ENCODE measurements at regions not wholly inside any gene's neighbourhood (a gene's known extent, or its start where the extent isn't known, plus 50 kb on each side); places are given as distances from the start of the nearest gene placed in this dataset.

GRCh38 chr4:32341342-32341741, 1621.2 kb downstream of the PCDH7 start:
- no peak overlapping the region for H3K4me3 ChIP-seq (ENCODE audit: low read length)
- H3K9me3 Mint-ChIP-seq = peaks cover 12 to 14% of the 10 kb centered on the region in 2 donors
- no peaks in the 10 kb centered on the region for H3K27me3 ChIP-seq (ENCODE audit: control insufficient read depth, insufficient read depth, low read length)
- no peaks in the 10 kb centered on the region for H3K4me1 Mint-ChIP-seq
- ATAC-seq (no peak), DNase-seq (no peak)
- no peak overlapping the region for H3K27ac ChIP-seq (ENCODE audit: low read length)
- H3K4me3 Mint-ChIP-seq = no peak overlapping the region
- no peaks in the 10 kb centered on the region for H3K27me3 Mint-ChIP-seq (ENCODE audit: low read depth in 2 of 2)
- peaks cover 7% of the 10 kb centered on the region for H3K36me3 Mint-ChIP-seq
- WGBS (ENCODE audit: insufficient coverage) = no CpG with 5 or more reads among the region's 1 CpG
- H3K36me3 ChIP-seq (ENCODE audit: control insufficient read depth, insufficient read depth, low read length) = no peaks in the 10 kb centered on the region
- no peaks in the 10 kb centered on the region for H3K4me1 ChIP-seq (ENCODE audit: control insufficient read depth, insufficient read depth, low read length)
- no peak overlapping the region for H3K27ac Mint-ChIP-seq
- H3K9me3 ChIP-seq (ENCODE audit: control insufficient read depth, insufficient read depth, low read length) = no peaks in the 10 kb centered on the region
- TF ChIP-seq CTCF (IDR thresholded peaks at IDR 0.05) = no peak
- intact Hi-C loops (cut with micrococcal nuclease) = no loop called here

- H3K9me3 ChIP-seq (ENCODE audit: control insufficient read depth, insufficient read depth, low read length) = no peaks in the 10 kb centered on the region
- ATAC-seq = no peak
- H3K36me3 Mint-ChIP-seq = peaks cover 7% of the 10 kb centered on the region
- peaks cover 10 to 11% of the 10 kb centered on the region in 2 donors for H3K9me3 Mint-ChIP-seq
- no peak for DNase-seq
- H3K4me3 Mint-ChIP-seq = no peak overlapping the region
- no peak for TF ChIP-seq CTCF (IDR thresholded peaks at IDR 0.05)
- no peaks in the 10 kb centered on the region for H3K4me1 Mint-ChIP-seq
- no peaks in the 10 kb centered on the region for H3K27me3 Mint-ChIP-seq (ENCODE audit: low read depth in 2 of 2)
- H3K27me3 ChIP-seq (ENCODE audit: control insufficient read depth, insufficient read depth, low read length) = no peaks in the 10 kb centered on the region
- no peak overlapping the region for H3K27ac Mint-ChIP-seq
- no peak overlapping the region for H3K4me3 ChIP-seq (ENCODE audit: low read length)
- H3K4me1 ChIP-seq (ENCODE audit: control insufficient read depth, insufficient read depth, low read length) = no peaks in the 10 kb centered on the region
- intact Hi-C loops (cut with micrococcal nuclease) = no loop called here
- H3K36me3 ChIP-seq (ENCODE audit: control insufficient read depth, insufficient read depth, low read length) = no peaks in the 10 kb centered on the region
- no peak overlapping the region for H3K27ac ChIP-seq (ENCODE audit: low read length)
Observed at GRCh38 chr4:32342054-32342453, 1621.9 kb downstream of the PCDH7 start.

- no peak overlapping the region for H3K27ac Mint-ChIP-seq
- peaks cover 11 to 13% of the 10 kb centered on the region in 2 donors for H3K9me3 Mint-ChIP-seq
- Histone ChIP-seq H3K36me3 (ENCODE audit: control insufficient read depth, insufficient read depth, low read length) (no peaks in the 10 kb centered on the region), H3K4me1 (ENCODE audit: control insufficient read depth, insufficient read depth, low read length) (no peaks in the 10 kb centered on the region), H3K27ac (ENCODE audit: low read length) (no peak overlapping the region), H3K9me3 (ENCODE audit: control insufficient read depth, insufficient read depth, low read length) (peaks cover 4% of the 10 kb centered on the region), H3K27me3 (ENCODE audit: control insufficient read depth, insufficient read depth, low read length) (no peaks in the 10 kb centered on the region), H3K4me3 (ENCODE audit: low read length) (no peak overlapping the region)
- H3K4me3 Mint-ChIP-seq = no peak overlapping the region
- no peaks in the 10 kb centered on the region for H3K27me3 Mint-ChIP-seq (ENCODE audit: low read depth in 2 of 2)
- no peaks in the 10 kb centered on the region for H3K4me1 Mint-ChIP-seq
- DNase-seq (no peak), ATAC-seq (no peak)
- intact Hi-C loops (cut with micrococcal nuclease) = no loop called here
- H3K36me3 Mint-ChIP-seq = no peaks in the 10 kb centered on the region
- TF ChIP-seq CTCF (IDR thresholded peaks at IDR 0.05) = no peak
- WGBS (ENCODE audit: insufficient coverage) = 90% methylated on average over 3 of the region's 4 CpGs
Observed at GRCh38 chr4:32349026-32349425, 1628.9 kb downstream of the PCDH7 start.

- intact Hi-C loops (cut with micrococcal nuclease) = no loop called here
- no peak overlapping the region for H3K4me3 Mint-ChIP-seq
- no peaks in the 10 kb centered on the region for H3K27me3 ChIP-seq (ENCODE audit: control insufficient read depth, insufficient read depth, low read length)
- WGBS (ENCODE audit: insufficient coverage) = 89% methylated on average over 2 of the region's 2 CpGs
- no peaks in the 10 kb centered on the region for H3K36me3 ChIP-seq (ENCODE audit: control insufficient read depth, insufficient read depth, low read length)
- no peak overlapping the region for H3K4me3 ChIP-seq (ENCODE audit: low read length)
- H3K9me3 ChIP-seq (ENCODE audit: control insufficient read depth, insufficient read depth, low read length) = no peaks in the 10 kb centered on the region
- DNase-seq = no peak
- H3K27me3 Mint-ChIP-seq (ENCODE audit: low read depth in 2 of 2) = no peaks in the 10 kb centered on the region
- no peaks in the 10 kb centered on the region for H3K4me1 ChIP-seq (ENCODE audit: control insufficient read depth, insufficient read depth, low read length)
- H3K36me3 Mint-ChIP-seq = no peaks in the 10 kb centered on the region
- TF ChIP-seq CTCF (IDR thresholded peaks at IDR 0.05) = no peak
- H3K27ac Mint-ChIP-seq = no peak overlapping the region
- H3K27ac ChIP-seq (ENCODE audit: low read length) = no peak overlapping the region
- H3K9me3 Mint-ChIP-seq = peaks cover 12 to 26% of the 10 kb centered on the region in 2 donors
- no peaks in the 10 kb centered on the region for H3K4me1 Mint-ChIP-seq
- ATAC-seq = no peak
Observed at GRCh38 chr4:32374206-32374605, 1654.0 kb downstream of the PCDH7 start.

Measured in natural killer cell (primary cell).